GM19438 (cell line): ENCODE measurements at regions not wholly inside any gene's neighbourhood (a gene's known extent, or its start where the extent isn't known, plus 50 kb on each side); places are given as distances from the start of the nearest gene placed in this dataset.
"Not testable (repeated sequence)": the region's sequence is repeated elsewhere in the genome, so short reads cannot be mapped to it uniquely, and the experiment has no call there.

Experiments
- ATAC-seq: cut with Tn5 transposase; IDR thresholded peaks from one replicate; pipeline ENCODE4 v1.9.1; 2021; ENCODE audit warnings: low read depth; ENCODE audit not compliant: unreplicated experiment

GRCh38 chr1:25171013-25171412 lies 61.3 kb downstream of the SYF2 start:
- not testable (repeated sequence) for ATAC-seq

- ATAC-seq, result no peak
Observed at GRCh38 chr1:25170439-25170838, 61.9 kb downstream of the SYF2 start.

GRCh38 chr1:25169610-25170009 lies 62.7 kb downstream of the SYF2 start:
- ATAC-seq, result no peak

GRCh38 chr1:25169168-25169567 lies 63.1 kb downstream of the SYF2 start:
- no peak for ATAC-seq

- ATAC-seq, result no peak
Observed at GRCh38 chr1:25168193-25169071, 63.9 kb downstream of the SYF2 start.

GRCh38 chr1:25167269-25168192 lies 64.8 kb downstream of the SYF2 start:
- ATAC-seq, result no peak

GRCh38 chr1:25166847-25167246 lies 65.5 kb downstream of the SYF2 start:
- ATAC-seq, result no peak

- ATAC-seq, result no peak
Observed at GRCh38 chr1:25163986-25164385, 68.3 kb downstream of the SYF2 start.

GRCh38 chr1:25161981-25162380 lies 70.3 kb downstream of the SYF2 start:
- ATAC-seq, result no peak

GRCh38 chr1:25157846-25158245 lies 74.5 kb downstream of the SYF2 start:
- ATAC-seq, result no peak

GRCh38 chr1:25150985-25151495 lies 81.3 kb downstream of the SYF2 start:
- ATAC-seq, result no peak

- ATAC-seq, result no peak
Observed at GRCh38 chr1:25148673-25149300, 83.5 kb downstream of the SYF2 start.

- no peak for ATAC-seq
Observed at GRCh38 chr1:25146451-25146855, 85.8 kb downstream of the SYF2 start.

GRCh38 chr1:25145775-25146393 lies 86.4 kb downstream of the SYF2 start:
- ATAC-seq, result no peak

- ATAC-seq, result peak; percentile 83
Observed at GRCh38 chr1:25140073-25140797, 92.1 kb downstream of the SYF2 start.

- no peak for ATAC-seq
Observed at GRCh38 chr1:25137521-25138395, 94.5 kb downstream of the SYF2 start.

GRCh38 chr1:25137106-25137505 lies 95.2 kb downstream of the SYF2 start:
- no peak for ATAC-seq

GRCh38 chr1:25135909-25136308 lies 96.4 kb downstream of the SYF2 start:
- no peak for ATAC-seq
